Activated T-helper 17 cell treated with anti-CD3 and anti-CD28 coated beads, Interleukin-2, amount 50 U/mL, for 72 hours (primary cell): ENCODE measurements at regions not wholly inside any gene's neighbourhood (a gene's known extent, or its start where the extent isn't known, plus 50 kb on each side); places are given as distances from the start of the nearest gene placed in this dataset.

Source experiments
- ATAC-seq: fragments of 150-1000 bp; cut with Tn5 transposase; replicated peaks from 2 replicates; pipeline ENCODE4 v1.10.0; 2021; ENCODE audit warnings: mild to moderate bottlenecking, moderate library complexity
- H3K27ac Mint-ChIP-seq: one replicate; pipeline ENCODE4 v1.8.0; 2022; ENCODE audit warnings: mixed read lengths
- H3K27me3 Mint-ChIP-seq: one replicate; pipeline ENCODE4 v1.8.0; 2022; ENCODE audit warnings: mixed read lengths
- H3K36me3 Mint-ChIP-seq: one replicate; pipeline ENCODE4 v1.8.0; 2022; ENCODE audit warnings: low read depth, mild to moderate bottlenecking, mixed read lengths
- H3K4me1 Mint-ChIP-seq: one replicate; pipeline ENCODE4 v1.8.0; 2022; ENCODE audit warnings: mixed read lengths
- H3K4me3 Mint-ChIP-seq: one replicate; pipeline ENCODE4 v1.8.0; 2022; ENCODE audit warnings: mild to moderate bottlenecking, mixed read lengths
- H3K9me3 Mint-ChIP-seq: one replicate; pipeline ENCODE4 v1.8.0; 2022; ENCODE audit warnings: mixed read lengths

GRCh38 chr2:51758081-51758480, 726.1 kb upstream of the NRXN1 start:
- ATAC-seq = no peak
- no peaks in the 10 kb centered on the region for H3K36me3 Mint-ChIP-seq
- no peaks in the 10 kb centered on the region for H3K27me3 Mint-ChIP-seq
- H3K4me1 Mint-ChIP-seq = no peaks in the 10 kb centered on the region
- no peaks in the 10 kb centered on the region for H3K9me3 Mint-ChIP-seq
- no peak overlapping the region for H3K4me3 Mint-ChIP-seq
- no peak overlapping the region for H3K27ac Mint-ChIP-seq

GRCh38 chr2:51734115-51734514, 702.2 kb upstream of the NRXN1 start:
- no peak for ATAC-seq
- H3K27me3 Mint-ChIP-seq = no peaks in the 10 kb centered on the region
- no peaks in the 10 kb centered on the region for H3K4me1 Mint-ChIP-seq
- H3K27ac Mint-ChIP-seq = no peak overlapping the region
- no peaks in the 10 kb centered on the region for H3K36me3 Mint-ChIP-seq
- peaks cover 7% of the 10 kb centered on the region for H3K9me3 Mint-ChIP-seq
- no peak overlapping the region for H3K4me3 Mint-ChIP-seq

DNA sequence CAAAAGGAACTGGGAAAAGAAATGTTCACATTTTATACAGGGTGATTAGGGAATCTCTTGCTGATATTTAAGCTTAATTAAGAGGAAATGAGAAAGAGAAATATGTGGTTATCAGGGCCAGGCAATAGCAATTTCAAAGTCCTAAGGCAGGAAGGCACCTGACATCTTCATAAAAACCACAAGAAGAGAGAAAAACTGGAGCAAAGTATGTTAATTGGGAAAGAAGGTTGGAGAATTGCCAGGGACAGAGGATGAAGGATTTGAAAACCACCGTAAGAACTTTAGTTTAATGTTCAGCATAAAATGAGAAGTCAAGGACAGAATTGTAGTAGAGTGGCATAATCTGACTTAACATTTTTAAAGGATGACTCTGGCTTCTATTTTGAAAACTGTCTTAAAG, 691.8 kb upstream of the NRXN1 start:
- H3K36me3 Mint-ChIP-seq = no peaks in the 10 kb centered on the region
- no peaks in the 10 kb centered on the region for H3K27me3 Mint-ChIP-seq
- ATAC-seq = no peak
- H3K4me3 Mint-ChIP-seq = no peak overlapping the region
- peaks cover 3% of the 10 kb centered on the region for H3K9me3 Mint-ChIP-seq
- H3K4me1 Mint-ChIP-seq = no peaks in the 10 kb centered on the region
- no peak overlapping the region for H3K27ac Mint-ChIP-seq

DNA sequence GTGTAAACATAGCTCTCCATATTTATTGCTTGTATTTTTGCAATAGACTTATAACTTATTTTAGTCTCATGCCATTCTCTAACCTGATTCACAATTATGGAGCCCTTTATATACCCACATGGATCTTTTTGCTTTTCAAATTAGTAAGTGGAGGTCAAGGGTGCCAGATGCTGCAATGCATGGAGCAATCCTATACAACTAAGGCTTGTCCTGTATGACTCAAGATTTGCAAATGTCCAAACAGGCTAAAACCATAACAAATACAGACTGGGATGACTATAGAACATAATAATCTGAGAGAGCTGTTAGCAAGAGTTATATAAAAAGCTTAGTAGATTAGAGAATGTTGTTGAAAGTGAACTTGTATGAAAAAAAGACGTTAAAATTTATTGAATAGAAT, 690.4 kb upstream of the NRXN1 start:
- Mint-ChIP-seq H3K9me3 (peaks cover 3% of the 10 kb centered on the region), H3K4me1 (no peaks in the 10 kb centered on the region), H3K27me3 (no peaks in the 10 kb centered on the region), H3K36me3 (no peaks in the 10 kb centered on the region), H3K4me3 (no peak overlapping the region), H3K27ac (no peak overlapping the region)
- ATAC-seq = no peak

DNA sequence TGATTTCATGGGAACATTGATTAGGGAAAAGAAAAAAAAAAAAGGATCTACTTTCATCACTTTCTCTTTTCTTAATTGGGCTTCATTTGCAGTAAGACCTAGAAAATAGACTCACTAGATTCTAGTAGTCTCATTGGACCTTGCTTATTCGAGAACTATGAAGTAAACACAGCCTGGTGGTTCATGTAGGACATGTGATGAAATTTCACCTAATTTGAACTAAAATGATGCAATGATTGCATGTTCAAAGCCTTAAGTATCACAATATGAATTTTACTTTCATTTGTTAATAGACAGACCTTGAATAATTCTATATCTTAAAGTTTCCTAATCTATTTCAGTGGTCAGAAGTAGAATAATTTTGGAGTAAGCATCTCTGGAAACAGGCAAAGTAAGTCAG, 688.9 kb upstream of the NRXN1 start:
- no peaks in the 10 kb centered on the region for H3K4me1 Mint-ChIP-seq

GRCh38 chr2:51718881-51719280, 686.9 kb upstream of the NRXN1 start:
- Mint-ChIP-seq H3K27me3 (no peaks in the 10 kb centered on the region), H3K4me1 (no peaks in the 10 kb centered on the region), H3K4me3 (no peak overlapping the region), H3K27ac (no peak overlapping the region), H3K36me3 (no peaks in the 10 kb centered on the region), H3K9me3 (peaks cover 9% of the 10 kb centered on the region)
- ATAC-seq = no peak

More for the DNA sequence above, 688.9 kb upstream of the NRXN1 start:
- Mint-ChIP-seq H3K27me3 (no peaks in the 10 kb centered on the region), H3K27ac (no peak overlapping the region), H3K9me3 (peaks cover 3% of the 10 kb centered on the region), H3K36me3 (no peaks in the 10 kb centered on the region), H3K4me3 (no peak overlapping the region)
- ATAC-seq = no peak

DNA sequence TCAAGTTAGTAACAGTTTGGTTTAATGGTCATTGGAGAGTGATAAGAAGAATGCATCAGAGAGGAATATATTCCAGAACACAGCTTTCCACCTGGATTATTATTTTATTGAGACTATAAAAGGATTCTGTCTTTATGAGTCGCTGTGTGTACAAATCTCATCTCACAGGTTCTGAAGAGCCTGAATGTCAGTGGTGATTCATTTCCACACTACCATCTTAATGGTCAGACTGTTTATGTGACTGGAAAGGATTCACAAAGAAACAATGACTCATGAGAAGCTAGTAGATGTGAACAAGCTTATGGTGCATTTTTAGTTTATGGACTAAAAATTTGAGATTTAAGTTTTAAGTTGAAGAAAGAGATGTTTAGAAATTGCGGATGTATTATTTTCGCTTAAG, 685.4 kb upstream of the NRXN1 start:
- peaks cover 10% of the 10 kb centered on the region for H3K9me3 Mint-ChIP-seq
- H3K36me3 Mint-ChIP-seq = no peaks in the 10 kb centered on the region
- H3K27me3 Mint-ChIP-seq = no peaks in the 10 kb centered on the region
- no peak for ATAC-seq
- H3K27ac Mint-ChIP-seq = no peak overlapping the region
- H3K4me1 Mint-ChIP-seq = no peaks in the 10 kb centered on the region
- H3K4me3 Mint-ChIP-seq = no peak overlapping the region

DNA sequence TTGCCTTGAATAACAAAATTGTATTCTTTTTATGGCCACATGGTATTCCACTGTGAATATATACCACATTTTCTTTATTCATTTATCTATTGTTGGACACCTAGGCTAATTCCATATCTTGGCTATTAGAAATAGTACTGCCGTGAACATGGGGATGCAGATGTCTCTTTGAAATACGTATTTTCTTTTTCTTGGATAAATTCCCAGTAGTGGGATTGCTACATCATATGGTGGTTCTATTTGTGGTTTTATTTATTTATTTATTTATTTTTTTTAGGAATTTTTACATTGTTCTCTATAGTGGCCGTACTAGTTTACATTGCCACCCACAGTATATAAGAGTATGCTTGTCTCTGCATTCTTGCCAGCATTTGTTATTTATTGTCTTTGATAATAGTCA, 679.8 kb upstream of the NRXN1 start:
- no peaks in the 10 kb centered on the region for H3K4me1 Mint-ChIP-seq
- peaks cover 6% of the 10 kb centered on the region for H3K9me3 Mint-ChIP-seq
- no peak overlapping the region for H3K4me3 Mint-ChIP-seq
- no peak overlapping the region for H3K27ac Mint-ChIP-seq
- no peak for ATAC-seq
- no peaks in the 10 kb centered on the region for H3K27me3 Mint-ChIP-seq
- no peaks in the 10 kb centered on the region for H3K36me3 Mint-ChIP-seq

DNA sequence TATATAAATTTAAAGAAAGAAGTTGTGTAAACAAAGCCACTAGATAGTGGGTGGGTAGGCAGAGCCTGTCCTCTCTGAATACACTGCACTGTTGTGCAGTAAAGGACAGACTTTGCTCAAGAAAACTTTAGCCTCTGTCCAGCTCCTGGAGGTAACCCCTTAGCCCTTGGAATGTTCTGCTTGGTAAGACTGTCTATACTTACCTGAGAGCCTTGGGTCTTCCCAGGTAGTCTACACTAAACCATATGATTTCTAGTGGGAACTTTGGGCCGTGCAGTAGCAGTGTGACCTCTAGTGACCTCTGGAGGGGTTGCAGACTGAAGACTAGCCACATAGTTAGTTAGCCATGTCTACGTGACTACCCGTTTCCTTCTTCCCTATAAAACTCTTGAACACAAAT, 678.3 kb upstream of the NRXN1 start:
- H3K27me3 Mint-ChIP-seq = no peaks in the 10 kb centered on the region
- H3K4me1 Mint-ChIP-seq = no peaks in the 10 kb centered on the region
- no peak overlapping the region for H3K4me3 Mint-ChIP-seq
- H3K27ac Mint-ChIP-seq = no peak overlapping the region
- no peak for ATAC-seq
- no peaks in the 10 kb centered on the region for H3K36me3 Mint-ChIP-seq
- peaks cover 6% of the 10 kb centered on the region for H3K9me3 Mint-ChIP-seq

DNA sequence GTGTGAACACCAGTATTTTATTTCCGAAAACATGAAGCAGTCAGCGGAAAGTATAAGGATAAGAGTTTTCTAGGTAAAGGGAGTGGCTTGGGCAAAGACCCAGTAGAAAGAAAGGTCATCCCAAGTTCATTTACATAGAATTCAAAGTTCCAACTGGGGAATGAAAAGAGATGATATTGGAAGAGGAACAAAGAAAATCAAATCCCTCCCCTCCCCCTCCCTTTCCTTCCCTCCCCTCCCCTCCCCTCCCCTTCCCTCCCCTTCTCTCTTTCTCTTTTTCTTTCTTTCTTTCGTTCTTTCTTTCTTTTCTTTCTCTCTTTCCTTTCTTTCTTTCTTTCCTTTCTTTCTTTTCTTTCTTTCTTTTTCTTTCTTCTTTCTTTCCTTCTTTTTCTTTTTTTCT, 675.7 kb upstream of the NRXN1 start:
- no peak overlapping the region for H3K27ac Mint-ChIP-seq
- H3K27me3 Mint-ChIP-seq = no peaks in the 10 kb centered on the region
- H3K36me3 Mint-ChIP-seq = no peaks in the 10 kb centered on the region
- no peaks in the 10 kb centered on the region for H3K4me1 Mint-ChIP-seq
- H3K9me3 Mint-ChIP-seq = no peaks in the 10 kb centered on the region
- H3K4me3 Mint-ChIP-seq = no peak overlapping the region
- ATAC-seq = no peak

DNA sequence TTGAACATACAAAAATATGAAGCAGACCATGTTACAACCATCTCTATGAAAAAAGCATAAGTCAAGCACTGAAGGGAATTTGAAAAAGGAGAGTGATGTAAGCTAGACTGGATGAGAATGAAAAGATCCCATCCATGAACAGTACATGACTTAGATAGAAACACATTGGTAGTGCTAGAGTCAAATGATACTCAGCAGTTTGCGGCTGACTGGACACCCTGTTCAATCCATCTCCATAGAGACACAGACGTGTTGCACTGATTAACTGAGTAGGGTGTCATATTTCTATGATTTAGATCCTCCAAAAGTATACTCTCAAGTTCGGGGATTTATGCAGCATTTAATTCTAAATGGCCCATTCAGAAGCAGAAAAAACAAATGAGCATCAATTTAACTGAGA, 674.3 kb upstream of the NRXN1 start:
- H3K27ac Mint-ChIP-seq = no peak overlapping the region
- no peaks in the 10 kb centered on the region for H3K27me3 Mint-ChIP-seq
- no peaks in the 10 kb centered on the region for H3K9me3 Mint-ChIP-seq
- no peak overlapping the region for H3K4me3 Mint-ChIP-seq
- H3K4me1 Mint-ChIP-seq = no peaks in the 10 kb centered on the region
- no peaks in the 10 kb centered on the region for H3K36me3 Mint-ChIP-seq
- no peak for ATAC-seq

DNA sequence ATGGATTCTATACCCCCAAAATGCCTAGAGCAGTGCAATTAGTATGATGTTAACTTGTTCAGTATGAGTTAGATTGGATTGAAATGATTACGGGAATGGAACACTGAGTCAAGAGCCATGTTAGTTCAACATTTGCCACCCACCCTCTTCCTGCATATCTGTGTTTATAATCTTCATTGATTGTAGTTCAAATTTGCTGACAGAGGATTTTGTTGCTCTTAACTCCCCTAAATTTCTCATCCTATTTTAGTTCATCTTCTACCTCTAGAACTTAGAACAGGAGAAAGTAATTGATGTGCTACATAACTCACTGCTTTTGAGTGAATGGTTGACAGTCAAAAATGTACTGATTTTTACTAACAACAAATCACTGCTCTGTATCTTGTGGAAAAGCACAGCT, 673.5 kb upstream of the NRXN1 start:
- no peak for ATAC-seq
- Mint-ChIP-seq H3K27me3 (no peaks in the 10 kb centered on the region), H3K36me3 (no peaks in the 10 kb centered on the region), H3K4me1 (no peaks in the 10 kb centered on the region), H3K9me3 (no peaks in the 10 kb centered on the region), H3K4me3 (no peak overlapping the region), H3K27ac (no peak overlapping the region)

DNA sequence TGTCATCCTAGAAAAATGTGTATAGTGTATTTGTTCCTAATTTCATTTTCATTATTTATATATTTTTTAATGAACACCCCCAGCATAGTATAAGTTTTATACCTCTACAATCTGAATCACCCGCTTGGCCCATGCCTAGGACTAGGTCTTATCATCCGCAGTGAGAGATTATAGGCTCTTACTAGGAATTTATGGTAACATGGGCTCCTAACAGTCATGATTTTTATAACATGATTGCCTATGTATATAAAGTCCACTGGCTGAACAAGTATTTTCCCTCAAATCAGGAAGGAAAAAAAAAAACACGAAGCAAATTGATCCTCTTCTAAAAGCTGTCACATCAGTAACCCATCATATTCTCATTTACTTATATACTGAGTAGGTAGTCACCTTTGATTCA, 666.1 kb upstream of the NRXN1 start:
- Mint-ChIP-seq H3K27ac (no peak overlapping the region), H3K4me1 (no peaks in the 10 kb centered on the region), H3K36me3 (no peaks in the 10 kb centered on the region), H3K27me3 (no peaks in the 10 kb centered on the region), H3K4me3 (no peak overlapping the region), H3K9me3 (no peaks in the 10 kb centered on the region)
- ATAC-seq = no peak

DNA sequence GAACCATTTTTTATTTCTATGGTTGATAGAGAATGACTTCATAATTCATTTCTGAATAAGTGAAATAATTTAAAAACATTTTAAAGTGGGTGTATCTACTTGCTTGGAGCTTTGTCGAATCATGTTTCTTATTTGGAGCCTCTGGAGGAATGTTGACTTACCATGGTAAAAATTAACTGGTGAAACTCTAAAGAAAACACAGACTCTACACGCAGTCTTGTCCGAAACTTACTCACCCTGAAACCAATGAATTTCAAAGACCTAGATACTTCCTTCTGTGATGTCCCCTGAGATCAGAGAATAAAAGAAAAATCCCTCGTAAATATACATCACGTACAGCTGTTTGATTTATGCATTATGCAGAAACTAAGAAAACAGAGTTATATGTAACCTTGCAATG, 665.2 kb upstream of the NRXN1 start:
- Mint-ChIP-seq H3K27ac (no peak overlapping the region), H3K9me3 (peaks cover 4% of the 10 kb centered on the region), H3K27me3 (no peaks in the 10 kb centered on the region), H3K4me3 (no peak overlapping the region), H3K36me3 (no peaks in the 10 kb centered on the region), H3K4me1 (no peaks in the 10 kb centered on the region)
- no peak for ATAC-seq

- Mint-ChIP-seq H3K27me3 (no peaks in the 10 kb centered on the region), H3K4me3 (no peak overlapping the region)
- ATAC-seq = no peak
These were observed 663.6 kb upstream of the NRXN1 start for GRCh38 chr2:51695531-51695930.

GRCh38 chr2:51693640-51694039, 661.7 kb upstream of the NRXN1 start:
- no peak for ATAC-seq
- H3K27ac Mint-ChIP-seq = no peak overlapping the region
- no peaks in the 10 kb centered on the region for H3K27me3 Mint-ChIP-seq
- no peaks in the 10 kb centered on the region for H3K4me1 Mint-ChIP-seq
- H3K4me3 Mint-ChIP-seq = no peak overlapping the region
- peaks cover 4% of the 10 kb centered on the region for H3K9me3 Mint-ChIP-seq
- H3K36me3 Mint-ChIP-seq = no peaks in the 10 kb centered on the region

More at GRCh38 chr2:51695531-51695930, 663.6 kb upstream of the NRXN1 start:
- Mint-ChIP-seq H3K27ac (no peak overlapping the region), H3K9me3 (peaks cover 4% of the 10 kb centered on the region), H3K4me1 (no peaks in the 10 kb centered on the region), H3K36me3 (no peaks in the 10 kb centered on the region)
